ENCODE measurements at regions not wholly inside any gene's neighbourhood (a gene's known extent, or its start where the extent isn't known, plus 50 kb on each side); places are given as distances from the start of the nearest gene placed in this dataset.
"Not testable (repeated sequence)": the region's sequence is repeated elsewhere in the genome, so short reads cannot be mapped to it uniquely, and the experiment has no call there.

DNA sequence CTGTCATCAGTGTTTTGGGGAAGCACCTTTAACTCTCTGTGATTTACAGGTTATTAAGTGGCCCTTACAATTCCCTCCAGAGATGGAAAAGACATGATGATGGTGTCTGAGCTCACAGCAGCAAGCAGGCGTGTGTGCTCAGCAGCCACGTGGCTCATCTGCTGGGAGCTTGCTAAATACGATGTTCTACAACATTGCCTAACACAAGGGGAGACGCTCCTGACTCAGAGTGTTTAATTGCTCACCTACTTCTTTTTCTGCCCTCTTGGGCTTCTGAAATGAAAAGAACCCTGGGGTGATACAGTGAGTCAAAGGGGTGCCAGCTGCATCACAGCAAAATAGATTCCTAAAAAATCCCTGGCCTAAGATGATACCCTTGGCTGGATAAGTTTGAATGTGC, 56.2 kb upstream of the SAMD11 start:
- not testable (repeated sequence) for H3K4me3 ChIP-seq (ENCODE audit: low read depth in 1 of 2, low read length in 2 of 2); H3K9me3 ChIP-seq (ENCODE audit: control insufficient read depth in 1 of 2, low read length in 2 of 2); H3K36me3 ChIP-seq (ENCODE audit: control insufficient read depth in 1 of 2, insufficient read depth in 2 of 2, low read length in 2 of 2); H3K27me3 ChIP-seq (ENCODE audit: low read depth, low read length); H3K27ac ChIP-seq (ENCODE audit: low read length); H3K4me1 ChIP-seq (ENCODE audit: control insufficient read depth in 1 of 2, insufficient read depth in 2 of 2, low read length in 2 of 2)

GRCh38 chr1:869499-870244, 54.1 kb upstream of the SAMD11 start:
- Histone ChIP-seq H3K9me3 (ENCODE audit: control insufficient read depth in 1 of 2, low read length in 2 of 2) (no peaks in the 10 kb centered on the region), H3K4me3 (ENCODE audit: low read depth in 1 of 2, low read length in 2 of 2) (peak overlapping the region in 1 of 2 donors; percentile 44), H3K36me3 (ENCODE audit: control insufficient read depth in 1 of 2, insufficient read depth in 2 of 2, low read length in 2 of 2) (no peaks in the 10 kb centered on the region), H3K27me3 (ENCODE audit: low read depth, low read length) (no peaks in the 10 kb centered on the region), H3K4me1 (ENCODE audit: control insufficient read depth in 1 of 2, insufficient read depth in 2 of 2, low read length in 2 of 2) (peaks cover 0 to 8% of the 10 kb centered on the region in 2 donors), H3K27ac (ENCODE audit: low read length) (no peak overlapping the region)

Measured in muscle layer of duodenum (tissue), 2 donors.